PC-9 (cell line): ENCODE measurements at regions not wholly inside any gene's neighbourhood (a gene's known extent, or its start where the extent isn't known, plus 50 kb on each side); places are given as distances from the start of the nearest gene placed in this dataset.

Experiments used
- EZH2 ChIP-seq: fragments of 200-600 bp; sonication (generic); IDR thresholded peaks from 2 replicates; pipeline ENCODE4 v1.8.0; 2017; ENCODE audit warnings: antibody characterized with exemption, low read depth
- TF ChIP-seq, protein P1 (sequence below): fragments of 200-600 bp; sonication (generic); conservative IDR thresholded peaks from 2 replicates; pipeline ENCODE4 v1.6.1; 2017; ENCODE audit warnings: mixed run types, antibody characterized with exemption, mild to moderate bottlenecking, moderate library complexity

- TF ChIP-seq, protein P1, sequence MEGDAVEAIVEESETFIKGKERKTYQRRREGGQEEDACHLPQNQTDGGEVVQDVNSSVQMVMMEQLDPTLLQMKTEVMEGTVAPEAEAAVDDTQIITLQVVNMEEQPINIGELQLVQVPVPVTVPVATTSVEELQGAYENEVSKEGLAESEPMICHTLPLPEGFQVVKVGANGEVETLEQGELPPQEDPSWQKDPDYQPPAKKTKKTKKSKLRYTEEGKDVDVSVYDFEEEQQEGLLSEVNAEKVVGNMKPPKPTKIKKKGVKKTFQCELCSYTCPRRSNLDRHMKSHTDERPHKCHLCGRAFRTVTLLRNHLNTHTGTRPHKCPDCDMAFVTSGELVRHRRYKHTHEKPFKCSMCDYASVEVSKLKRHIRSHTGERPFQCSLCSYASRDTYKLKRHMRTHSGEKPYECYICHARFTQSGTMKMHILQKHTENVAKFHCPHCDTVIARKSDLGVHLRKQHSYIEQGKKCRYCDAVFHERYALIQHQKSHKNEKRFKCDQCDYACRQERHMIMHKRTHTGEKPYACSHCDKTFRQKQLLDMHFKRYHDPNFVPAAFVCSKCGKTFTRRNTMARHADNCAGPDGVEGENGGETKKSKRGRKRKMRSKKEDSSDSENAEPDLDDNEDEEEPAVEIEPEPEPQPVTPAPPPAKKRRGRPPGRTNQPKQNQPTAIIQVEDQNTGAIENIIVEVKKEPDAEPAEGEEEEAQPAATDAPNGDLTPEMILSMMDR = no peak
- no peak for TF ChIP-seq EZH2
These were observed 224.3 kb upstream of the S1PR3 start for GRCh38 chr9:88766778-88767503.
